ENCODE measurements at regions not wholly inside any gene's neighbourhood (a gene's known extent, or its start where the extent isn't known, plus 50 kb on each side); places are given as distances from the start of the nearest gene placed in this dataset.

- TF ChIP-seq TAF1 (IDR thresholded peaks at IDR 0.05; ENCODE audit: borderline replicate concordance, insufficient read depth, low read length) (no peak), POLR2AphosphoS5 (IDR thresholded peaks at IDR 0.05; ENCODE audit: low read depth, low read length) (no peak)
Observed at GRCh38 chr20:58107533-58107932, 120.9 kb downstream of the ANKRD60 start.

DNA sequence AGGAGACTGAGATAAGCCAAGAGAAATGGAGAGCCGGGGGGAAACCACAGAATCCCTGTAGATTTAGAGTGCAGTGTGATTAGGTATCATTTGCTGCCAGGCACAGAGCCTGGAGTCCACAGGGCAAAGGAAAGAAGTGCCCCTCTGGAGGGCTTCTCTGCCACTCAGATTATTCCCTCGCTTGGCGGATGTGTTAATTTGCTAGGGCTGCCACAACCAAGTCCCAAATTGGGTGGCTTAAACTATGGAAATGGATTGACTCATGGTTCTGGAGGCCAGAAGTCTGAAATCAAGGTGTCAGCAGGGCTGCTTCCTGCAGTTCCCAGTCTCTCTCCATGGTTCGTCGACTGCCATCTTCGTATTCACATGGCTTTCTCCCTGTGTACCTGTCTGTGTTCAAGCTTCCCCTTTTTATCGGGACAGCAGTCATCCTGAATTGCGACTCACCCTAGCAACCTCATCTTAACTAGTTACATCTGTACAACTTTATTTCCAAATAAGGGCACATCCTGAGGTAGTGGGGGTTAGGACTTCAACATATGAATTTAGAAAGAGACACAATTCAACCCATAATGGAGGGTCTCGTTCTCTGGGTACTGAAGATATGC is 122.2 kb downstream of the ANKRD60 start:
- no peak for TF ChIP-seq TAF1 (IDR thresholded peaks at IDR 0.05; ENCODE audit: borderline replicate concordance, insufficient read depth, low read length)
- no peak for TF ChIP-seq FOXP2 (optimal IDR thresholded peaks at IDR 0.05; ENCODE audit: borderline replicate concordance, extremely low read depth, extremely low read length, insufficient read depth)
- TF ChIP-seq SIN3A (IDR thresholded peaks at IDR 0.05; ENCODE audit: borderline replicate concordance, insufficient read depth, low read length), result no peak
- no peak for TF ChIP-seq POLR2AphosphoS5 (IDR thresholded peaks at IDR 0.05; ENCODE audit: low read depth, low read length)
- TF ChIP-seq REST (IDR thresholded peaks at IDR 0.05; ENCODE audit: insufficient read depth in 1 of 2, low read depth in 2 of 2, low read length in 2 of 2), result no peak

GRCh38 chr20:58103961-58104360 is 124.5 kb downstream of the ANKRD60 start:
- TF ChIP-seq TAF1 (IDR thresholded peaks at IDR 0.05; ENCODE audit: borderline replicate concordance, insufficient read depth, low read length) (no peak), REST (IDR thresholded peaks at IDR 0.05; ENCODE audit: insufficient read depth in 1 of 2, low read depth in 2 of 2, low read length in 2 of 2) (no peak), SIN3A (IDR thresholded peaks at IDR 0.05; ENCODE audit: borderline replicate concordance, insufficient read depth, low read length) (no peak), POLR2AphosphoS5 (IDR thresholded peaks at IDR 0.05; ENCODE audit: low read depth, low read length) (no peak), FOXP2 (optimal IDR thresholded peaks at IDR 0.05; ENCODE audit: borderline replicate concordance, extremely low read depth, extremely low read length, insufficient read depth) (no peak)

GRCh38 chr20:58103517-58103904 is 124.9 kb downstream of the ANKRD60 start:
- TF ChIP-seq TAF1 (IDR thresholded peaks at IDR 0.05; ENCODE audit: borderline replicate concordance, insufficient read depth, low read length), result no peak
- TF ChIP-seq REST (IDR thresholded peaks at IDR 0.05; ENCODE audit: insufficient read depth in 1 of 2, low read depth in 2 of 2, low read length in 2 of 2), result no peak
- no peak for TF ChIP-seq SIN3A (IDR thresholded peaks at IDR 0.05; ENCODE audit: borderline replicate concordance, insufficient read depth, low read length)
- TF ChIP-seq POLR2AphosphoS5 (IDR thresholded peaks at IDR 0.05; ENCODE audit: low read depth, low read length), result no peak
- no peak for TF ChIP-seq FOXP2 (optimal IDR thresholded peaks at IDR 0.05; ENCODE audit: borderline replicate concordance, extremely low read depth, extremely low read length, insufficient read depth)

- TF ChIP-seq REST (IDR thresholded peaks at IDR 0.05; ENCODE audit: insufficient read depth in 1 of 2, low read depth in 2 of 2, low read length in 2 of 2) (no peak), POLR2AphosphoS5 (IDR thresholded peaks at IDR 0.05; ENCODE audit: low read depth, low read length) (no peak), TAF1 (IDR thresholded peaks at IDR 0.05; ENCODE audit: borderline replicate concordance, insufficient read depth, low read length) (no peak), SIN3A (IDR thresholded peaks at IDR 0.05; ENCODE audit: borderline replicate concordance, insufficient read depth, low read length) (no peak), FOXP2 (optimal IDR thresholded peaks at IDR 0.05; ENCODE audit: borderline replicate concordance, extremely low read depth, extremely low read length, insufficient read depth) (no peak)
Observed at GRCh38 chr20:58102744-58103516, 125.5 kb downstream of the ANKRD60 start.
